GM19324 (cell line): ENCODE measurements at regions not wholly inside any gene's neighbourhood (a gene's known extent, or its start where the extent isn't known, plus 50 kb on each side); places are given as distances from the start of the nearest gene placed in this dataset.

Source experiments
- ATAC-seq: cut with Tn5 transposase; IDR thresholded peaks from one replicate; pipeline ENCODE4 v1.9.1; 2021; ENCODE audit warnings: mild to moderate bottlenecking, moderate library complexity; ENCODE audit not compliant: unreplicated experiment, low FRiP score

GRCh38 chr20:24118441-24119175, 130.0 kb upstream of the GGTLC1 start:
- ATAC-seq, result no peak

GRCh38 chr20:24118034-24118433, 129.5 kb upstream of the GGTLC1 start:
- no peak for ATAC-seq

GRCh38 chr20:24117383-24117782, 128.8 kb upstream of the GGTLC1 start:
- ATAC-seq, result no peak

- no peak for ATAC-seq
Observed at GRCh38 chr20:24116611-24117010, 128.0 kb upstream of the GGTLC1 start.

GRCh38 chr20:24112360-24112759, 123.8 kb upstream of the GGTLC1 start:
- no peak for ATAC-seq

GRCh38 chr20:24111858-24112257, 123.3 kb upstream of the GGTLC1 start:
- no peak for ATAC-seq

- peak; percentile 64 for ATAC-seq
Observed at GRCh38 chr20:24109537-24109936, 121.0 kb upstream of the GGTLC1 start.

GRCh38 chr20:24109008-24109407, 120.4 kb upstream of the GGTLC1 start:
- ATAC-seq, result peak; percentile 82

- no peak for ATAC-seq
Observed at GRCh38 chr20:24108581-24108980, 120.0 kb upstream of the GGTLC1 start.

GRCh38 chr20:24106801-24107445, 118.3 kb upstream of the GGTLC1 start:
- ATAC-seq, result no peak

GRCh38 chr20:24106150-24106800, 117.7 kb upstream of the GGTLC1 start:
- no peak for ATAC-seq

- no peak for ATAC-seq
Observed at GRCh38 chr20:24102749-24103333, 114.3 kb upstream of the GGTLC1 start.

GRCh38 chr20:24102290-24102689, 113.7 kb upstream of the GGTLC1 start:
- no peak for ATAC-seq

GRCh38 chr20:24100370-24101011, 111.9 kb upstream of the GGTLC1 start:
- peak; percentile 78 for ATAC-seq

- no peak for ATAC-seq
Observed at GRCh38 chr20:24098886-24099285, 110.3 kb upstream of the GGTLC1 start.

GRCh38 chr20:24097506-24098245, 109.1 kb upstream of the GGTLC1 start:
- no peak for ATAC-seq

- no peak for ATAC-seq
Observed at GRCh38 chr20:24096864-24097450, 108.4 kb upstream of the GGTLC1 start.

- no peak for ATAC-seq
Observed at GRCh38 chr20:24096264-24096663, 107.7 kb upstream of the GGTLC1 start.

GRCh38 chr20:24095756-24096155, 107.2 kb upstream of the GGTLC1 start:
- ATAC-seq, result no peak

GRCh38 chr20:24095303-24095702, 106.7 kb upstream of the GGTLC1 start:
- ATAC-seq, result no peak
